Neural cell (in vitro differentiated cells): ENCODE measurements at regions not wholly inside any gene's neighbourhood (a gene's known extent, or its start where the extent isn't known, plus 50 kb on each side); places are given as distances from the start of the nearest gene placed in this dataset.

Experiments used
- H2AFZ ChIP-seq: fragments of 200-600, 300-800 bp; sonication (generic), shearing (Covaris generic); 2 replicates; pipeline ENCODE4 v1.6.0; 2014; ENCODE audit warnings: low read depth, mild to moderate bottlenecking, antibody characterized with exemption, low read length, moderate library complexity
- H3F3A ChIP-seq: fragments of 200-600 bp; shearing (Covaris generic); 2 replicates; pipeline ENCODE4 v1.6.1; 2016; ENCODE audit warnings: mild to moderate bottlenecking, moderate library complexity, mixed read lengths, antibody characterized with exemption, low read length; ENCODE audit not compliant: insufficient read depth, poor library complexity, severe bottlenecking
- H3K27ac ChIP-seq: fragments of 200-600, 300-800 bp; sonication (generic), shearing (Covaris generic); 2 replicates; pipeline ENCODE4 v1.5.1; 2014; ENCODE audit warnings: mild to moderate bottlenecking, low read length, moderate library complexity
- H3K27me3 ChIP-seq: fragments of 300-800, 200-600 bp; sonication (generic), shearing (Covaris generic); 2 replicates; pipeline ENCODE4 v1.6.0; 2014; ENCODE audit warnings: mild to moderate bottlenecking, low read depth, low read length, moderate library complexity; ENCODE audit not compliant: insufficient read depth
- H3K36me3 ChIP-seq: fragments of 300-800, 200-600 bp; sonication (generic), shearing (Covaris generic); 2 replicates; pipeline ENCODE4 v1.5.1; 2014; ENCODE audit warnings: mild to moderate bottlenecking, antibody characterized with exemption, low read length, moderate library complexity; ENCODE audit not compliant: insufficient read depth
- H3K4me2 ChIP-seq: fragments of 300-800, 200-600 bp; sonication (generic), shearing (Covaris generic); 2 replicates; pipeline ENCODE4 v1.6.0; 2014; ENCODE audit warnings: mild to moderate bottlenecking, low read length
- H3K4me3 ChIP-seq: fragments of 300-800, 200-600 bp; sonication (generic), shearing (Covaris generic); 2 replicates; pipeline ENCODE4 v1.5.1; 2014; ENCODE audit warnings: mild to moderate bottlenecking, low read length, moderate library complexity
- H3K79me2 ChIP-seq: fragments of 200-600 bp; shearing (Covaris generic); replicated peaks from 2 replicates; pipeline ENCODE4 v1.6.0; 2014; ENCODE audit warnings: mild to moderate bottlenecking, low read length, moderate library complexity; ENCODE audit not compliant: insufficient read depth
- H3K9ac ChIP-seq: fragments of 300-800, 200-600 bp; sonication (generic), shearing (Covaris generic); 2 replicates; pipeline ENCODE4 v1.6.1; 2016; ENCODE audit warnings: mild to moderate bottlenecking, low read length, mixed read lengths
- H3K9me2 ChIP-seq: fragments of 200-600 bp; shearing (Covaris generic); 2 replicates; pipeline ENCODE4 v1.6.1; 2016; ENCODE audit warnings: mild to moderate bottlenecking, low read length, mixed read lengths; ENCODE audit not compliant: insufficient read depth
- H3K9me3 ChIP-seq: fragments of 200-600, 300-800 bp; sonication (generic), shearing (Covaris generic); 2 replicates; pipeline ENCODE4 v1.6.1; 2016; ENCODE audit warnings: mild to moderate bottlenecking, mixed run types, low read length, moderate library complexity, mixed read lengths
- H4K20me1 ChIP-seq: fragments of 200-600 bp; shearing (Covaris generic); 2 replicates; pipeline ENCODE4 v1.6.1; 2016; ENCODE audit warnings: mild to moderate bottlenecking, mixed run types; ENCODE audit not compliant: insufficient read depth
- EP300 ChIP-seq: fragments of 450-650 bp; conservative IDR thresholded peaks from 2 replicates; pipeline ENCODE4 v1.6.1; 2014; ENCODE audit warnings: antibody characterized with exemption, mild to moderate bottlenecking, moderate library complexity; ENCODE audit not compliant: poor library complexity, severe bottlenecking
- EZH2 ChIP-seq: fragments of 200-600, 300-800 bp; shearing (Covaris generic), sonication (generic); IDR thresholded peaks from 2 replicates; pipeline ENCODE4 v1.6.1; 2014; ENCODE audit warnings: antibody characterized with exemption, low read length, borderline replicate concordance, mild to moderate bottlenecking; ENCODE audit not compliant: insufficient read depth, poor library complexity, severe bottlenecking
- MXI1 ChIP-seq: fragments of 450-650 bp; conservative IDR thresholded peaks from 2 replicates; pipeline ENCODE4 v1.6.1; 2014; ENCODE audit warnings: antibody characterized with exemption, mild to moderate bottlenecking; ENCODE audit not compliant: poor library complexity, severe bottlenecking
- POLR2AphosphoS5 ChIP-seq: IDR thresholded peaks from 2 replicates; pipeline ENCODE4 v1.6.1; 2012
- RAD21 ChIP-seq: fragments of 450-650 bp; conservative IDR thresholded peaks from 2 replicates; pipeline ENCODE4 v1.6.1; 2014; ENCODE audit warnings: antibody characterized with exemption, mild to moderate bottlenecking, moderate library complexity
- REST ChIP-seq: IDR thresholded peaks from 2 replicates; pipeline ENCODE4 v1.6.1; 2012; ENCODE audit warnings: borderline replicate concordance
- SMC3 ChIP-seq: fragments of 450-650 bp; conservative IDR thresholded peaks from 2 replicates; pipeline ENCODE4 v1.6.1; 2014; ENCODE audit warnings: antibody characterized with exemption, mild to moderate bottlenecking, moderate library complexity; ENCODE audit not compliant: poor library complexity
- TAF1 ChIP-seq: IDR thresholded peaks from 2 replicates; pipeline ENCODE4 v1.6.1; 2012; ENCODE audit warnings: low read depth
- TF ChIP-seq, protein P1 (sequence below): fragments of 450-650 bp; IDR thresholded peaks from 2 replicates; pipeline ENCODE4 v1.5.1; 2014; ENCODE audit warnings: antibody characterized with exemption, mild to moderate bottlenecking, moderate library complexity; ENCODE audit not compliant: poor library complexity, severe bottlenecking

DNA sequence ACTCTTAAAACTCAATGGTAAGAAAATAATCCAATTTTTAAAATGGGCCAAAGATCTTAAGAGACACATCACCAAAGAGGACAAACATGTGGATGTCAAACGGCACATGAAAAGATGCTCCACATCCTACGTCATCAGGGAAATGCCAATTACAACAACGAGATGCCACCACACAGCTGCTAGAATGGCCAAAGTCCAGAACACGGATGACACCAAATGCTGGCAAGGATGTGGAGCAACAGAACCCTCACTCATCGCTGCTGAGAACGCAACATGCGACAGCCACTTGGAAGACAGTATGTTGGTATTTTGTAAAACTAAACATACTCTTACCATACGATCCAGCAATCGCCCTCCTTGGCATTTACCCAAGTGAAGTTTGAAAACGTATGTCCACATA is 132.8 kb upstream of the CDH4 start:
- Histone ChIP-seq H4K20me1 (no peaks in the 10 kb centered on the region), H2AFZ (no peak overlapping the region), H3K4me2 (no peak overlapping the region), H3K9ac (no peak overlapping the region), H3K27ac (no peak overlapping the region), H3K36me3 (no peaks in the 10 kb centered on the region), H3K9me3 (no peaks in the 10 kb centered on the region), H3K27me3 (no peaks in the 10 kb centered on the region), H3F3A (no peaks in the 10 kb centered on the region), H3K4me3 (no peak overlapping the region), H3K9me2 (no peaks in the 10 kb centered on the region), H3K79me2 (no peaks in the 10 kb centered on the region)
- TF ChIP-seq REST = no peak
- no peak for TF ChIP-seq MXI1
- no peak for TF ChIP-seq POLR2AphosphoS5
- TF ChIP-seq EP300 = no peak
- no peak for TF ChIP-seq SMC3
- TF ChIP-seq, protein P1, sequence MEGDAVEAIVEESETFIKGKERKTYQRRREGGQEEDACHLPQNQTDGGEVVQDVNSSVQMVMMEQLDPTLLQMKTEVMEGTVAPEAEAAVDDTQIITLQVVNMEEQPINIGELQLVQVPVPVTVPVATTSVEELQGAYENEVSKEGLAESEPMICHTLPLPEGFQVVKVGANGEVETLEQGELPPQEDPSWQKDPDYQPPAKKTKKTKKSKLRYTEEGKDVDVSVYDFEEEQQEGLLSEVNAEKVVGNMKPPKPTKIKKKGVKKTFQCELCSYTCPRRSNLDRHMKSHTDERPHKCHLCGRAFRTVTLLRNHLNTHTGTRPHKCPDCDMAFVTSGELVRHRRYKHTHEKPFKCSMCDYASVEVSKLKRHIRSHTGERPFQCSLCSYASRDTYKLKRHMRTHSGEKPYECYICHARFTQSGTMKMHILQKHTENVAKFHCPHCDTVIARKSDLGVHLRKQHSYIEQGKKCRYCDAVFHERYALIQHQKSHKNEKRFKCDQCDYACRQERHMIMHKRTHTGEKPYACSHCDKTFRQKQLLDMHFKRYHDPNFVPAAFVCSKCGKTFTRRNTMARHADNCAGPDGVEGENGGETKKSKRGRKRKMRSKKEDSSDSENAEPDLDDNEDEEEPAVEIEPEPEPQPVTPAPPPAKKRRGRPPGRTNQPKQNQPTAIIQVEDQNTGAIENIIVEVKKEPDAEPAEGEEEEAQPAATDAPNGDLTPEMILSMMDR = no peak
- TF ChIP-seq TAF1 = no peak

- Histone ChIP-seq H3F3A (no peaks in the 10 kb centered on the region), H3K79me2 (no peaks in the 10 kb centered on the region), H3K4me2 (no peak overlapping the region), H3K27ac (no peak overlapping the region), H3K9me2 (no peaks in the 10 kb centered on the region), H3K4me3 (no peak overlapping the region), H3K9me3 (no peaks in the 10 kb centered on the region), H2AFZ (no peak overlapping the region), H3K36me3 (no peaks in the 10 kb centered on the region), H3K9ac (no peak overlapping the region), H4K20me1 (no peaks in the 10 kb centered on the region), H3K27me3 (no peaks in the 10 kb centered on the region)
- TF ChIP-seq RAD21 = no peak
- TF ChIP-seq TAF1 = no peak
- TF ChIP-seq MXI1 = no peak
- TF ChIP-seq, protein P1 = no peak
- no peak for TF ChIP-seq SMC3
- TF ChIP-seq POLR2AphosphoS5 = no peak
- no peak for TF ChIP-seq EZH2
- no peak for TF ChIP-seq EP300
- TF ChIP-seq REST = no peak
Observed at GRCh38 chr20:61119794-61120410, 132.2 kb upstream of the CDH4 start.
